GM21360 (cell line): ENCODE measurements at regions not wholly inside any gene's neighbourhood (a gene's known extent, or its start where the extent isn't known, plus 50 kb on each side); places are given as distances from the start of the nearest gene placed in this dataset.
"Not testable (repeated sequence)": the region's sequence is repeated elsewhere in the genome, so short reads cannot be mapped to it uniquely, and the experiment has no call there.

ENCODE experiments used
- ATAC-seq: cut with Tn5 transposase; IDR thresholded peaks from one replicate; pipeline ENCODE4 v1.9.1; 2021; ENCODE audit warnings: mild to moderate bottlenecking, moderate library complexity; ENCODE audit not compliant: unreplicated experiment

- ATAC-seq: no peak
Observed at GRCh38 chr5:82661933-82662332, 383.8 kb upstream of the RPS23 start.

- ATAC-seq: no peak
Observed at GRCh38 chr5:82661462-82661861, 383.3 kb upstream of the RPS23 start.

- no peak for ATAC-seq
Observed at GRCh38 chr5:82659115-82659514, 381.0 kb upstream of the RPS23 start.

GRCh38 chr5:82657033-82657699, 379.0 kb upstream of the RPS23 start:
- no peak for ATAC-seq

GRCh38 chr5:82656341-82656761, 378.2 kb upstream of the RPS23 start:
- no peak for ATAC-seq

GRCh38 chr5:82655078-82655477, 376.9 kb upstream of the RPS23 start:
- no peak for ATAC-seq

- ATAC-seq: no peak
Observed at GRCh38 chr5:82649943-82650342, 371.8 kb upstream of the RPS23 start.

GRCh38 chr5:82644766-82645165, 366.6 kb upstream of the RPS23 start:
- ATAC-seq: no peak

GRCh38 chr5:82644229-82644628, 366.1 kb upstream of the RPS23 start:
- ATAC-seq: no peak

GRCh38 chr5:82642313-82642712, 364.2 kb upstream of the RPS23 start:
- no peak for ATAC-seq

- ATAC-seq: peak; percentile 72
Observed at GRCh38 chr5:82641331-82642003, 363.3 kb upstream of the RPS23 start.

GRCh38 chr5:82640916-82641315, 362.8 kb upstream of the RPS23 start:
- ATAC-seq: no peak

- ATAC-seq: no peak
Observed at GRCh38 chr5:82639393-82640144, 361.4 kb upstream of the RPS23 start.

- no peak for ATAC-seq
Observed at GRCh38 chr5:82636591-82636990, 358.4 kb upstream of the RPS23 start.

- ATAC-seq: no peak
Observed at GRCh38 chr5:82635561-82636288, 357.6 kb upstream of the RPS23 start.

GRCh38 chr5:82628364-82628910, 350.3 kb upstream of the RPS23 start:
- ATAC-seq: no peak

GRCh38 chr5:82626905-82627591, 348.9 kb upstream of the RPS23 start:
- ATAC-seq: not testable (repeated sequence)

GRCh38 chr5:82626012-82626411, 347.9 kb upstream of the RPS23 start:
- not testable (repeated sequence) for ATAC-seq

GRCh38 chr5:82624062-82624461, 345.9 kb upstream of the RPS23 start:
- no peak for ATAC-seq
